Astrocyte of the spinal cord (primary cell): ENCODE measurements at regions not wholly inside any gene's neighbourhood (a gene's known extent, or its start where the extent isn't known, plus 50 kb on each side); places are given as distances from the start of the nearest gene placed in this dataset.
A peak's percentile ranks its signal among the peaks of the same experiment; 100 is the strongest.
"Not testable (repeated sequence)": the region's sequence is repeated elsewhere in the genome, so short reads cannot be mapped to it uniquely, and the experiment has no call there.

Experiments used
- DNase-seq: peaks from one replicate; pipeline ENCODE4 v3.0.0; 2011; ENCODE audit warnings: low read depth, low spot score
- H3K4me3 ChIP-seq: 2 replicates; pipeline ENCODE4 v1.5.1; 2011; ENCODE audit warnings: low read depth, mild to moderate bottlenecking, low read length, moderate library complexity
- in situ Hi-C: cut with HindIII; loops from 2 replicates; pipeline ENCODE4 v1.10.0; 2017; ENCODE audit warnings: low sequenced_read_pairs
- TF ChIP-seq, protein P1 (sequence below): IDR thresholded peaks from 2 replicates; pipeline ENCODE4 v1.5.1; 2012; ENCODE audit warnings: low read depth, mild to moderate bottlenecking, low read length, inconsistent platforms

- TF ChIP-seq, protein P1, sequence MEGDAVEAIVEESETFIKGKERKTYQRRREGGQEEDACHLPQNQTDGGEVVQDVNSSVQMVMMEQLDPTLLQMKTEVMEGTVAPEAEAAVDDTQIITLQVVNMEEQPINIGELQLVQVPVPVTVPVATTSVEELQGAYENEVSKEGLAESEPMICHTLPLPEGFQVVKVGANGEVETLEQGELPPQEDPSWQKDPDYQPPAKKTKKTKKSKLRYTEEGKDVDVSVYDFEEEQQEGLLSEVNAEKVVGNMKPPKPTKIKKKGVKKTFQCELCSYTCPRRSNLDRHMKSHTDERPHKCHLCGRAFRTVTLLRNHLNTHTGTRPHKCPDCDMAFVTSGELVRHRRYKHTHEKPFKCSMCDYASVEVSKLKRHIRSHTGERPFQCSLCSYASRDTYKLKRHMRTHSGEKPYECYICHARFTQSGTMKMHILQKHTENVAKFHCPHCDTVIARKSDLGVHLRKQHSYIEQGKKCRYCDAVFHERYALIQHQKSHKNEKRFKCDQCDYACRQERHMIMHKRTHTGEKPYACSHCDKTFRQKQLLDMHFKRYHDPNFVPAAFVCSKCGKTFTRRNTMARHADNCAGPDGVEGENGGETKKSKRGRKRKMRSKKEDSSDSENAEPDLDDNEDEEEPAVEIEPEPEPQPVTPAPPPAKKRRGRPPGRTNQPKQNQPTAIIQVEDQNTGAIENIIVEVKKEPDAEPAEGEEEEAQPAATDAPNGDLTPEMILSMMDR, result peak; percentile 79
- peak; percentile 30 for DNase-seq
- in situ Hi-C loops, result no loop called here
- no peak overlapping the region for H3K4me3 ChIP-seq
These were observed 283.2 kb downstream of the INSIG2 start for GRCh38 chr2:118371515-118371914.

DNA sequence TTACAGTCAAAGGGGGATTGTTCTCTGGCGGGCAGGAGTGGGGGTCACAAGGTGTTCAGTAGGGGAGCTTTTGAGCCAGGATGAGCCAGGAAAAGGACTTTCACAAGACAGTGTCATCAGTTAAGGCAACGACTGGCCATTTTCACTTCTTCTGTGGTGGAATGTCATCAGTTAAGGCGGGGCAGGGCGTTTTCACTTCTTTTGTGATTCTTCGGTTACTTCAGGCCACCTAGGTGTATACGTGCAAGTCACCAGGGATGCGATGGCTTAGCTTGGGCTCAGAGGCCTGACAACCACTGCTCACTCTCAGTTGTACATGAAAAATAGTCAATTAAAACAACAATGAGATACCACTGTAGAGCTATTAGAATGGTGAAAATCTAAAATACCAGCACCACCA lies 281.2 kb downstream of the INSIG2 start:
- DNase-seq, in situ Hi-C loops, H3K4me3 ChIP-seq: not testable (repeated sequence)

DNA sequence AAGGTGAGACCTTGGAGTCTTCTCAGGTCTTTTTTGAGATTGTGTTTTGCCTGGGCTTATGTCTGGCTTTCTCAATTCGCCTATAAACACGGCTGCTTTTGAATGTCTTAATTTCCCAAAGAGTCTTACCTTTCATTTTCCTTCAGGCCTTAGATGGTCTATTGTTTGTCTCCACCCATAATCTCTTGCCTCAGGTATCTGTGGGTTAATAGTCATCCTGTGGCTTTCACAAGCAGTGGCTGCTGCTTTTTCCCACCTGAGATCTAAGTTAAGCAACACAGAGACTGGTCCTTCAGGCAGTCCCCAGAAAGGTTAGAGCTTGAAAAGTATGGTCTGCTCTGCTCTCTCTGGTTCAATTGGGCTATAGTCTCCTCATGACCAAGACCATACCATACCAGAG lies 275.3 kb downstream of the INSIG2 start:
- in situ Hi-C loops, result no loop called here
- DNase-seq, result no peak
- H3K4me3 ChIP-seq, result no peak overlapping the region
- TF ChIP-seq, protein P1, result no peak

- H3K4me3 ChIP-seq, result no peak overlapping the region
- DNase-seq, result no peak
- in situ Hi-C loops, result no loop called here
- TF ChIP-seq, protein P1, result no peak
These were observed 267.8 kb downstream of the INSIG2 start for GRCh38 chr2:118356051-118356450.

- DNase-seq, result no peak
- in situ Hi-C loops, result no loop called here
- TF ChIP-seq, protein P1, result no peak
- no peak overlapping the region for H3K4me3 ChIP-seq
These were observed 263.5 kb downstream of the INSIG2 start for GRCh38 chr2:118351796-118352195.

DNA sequence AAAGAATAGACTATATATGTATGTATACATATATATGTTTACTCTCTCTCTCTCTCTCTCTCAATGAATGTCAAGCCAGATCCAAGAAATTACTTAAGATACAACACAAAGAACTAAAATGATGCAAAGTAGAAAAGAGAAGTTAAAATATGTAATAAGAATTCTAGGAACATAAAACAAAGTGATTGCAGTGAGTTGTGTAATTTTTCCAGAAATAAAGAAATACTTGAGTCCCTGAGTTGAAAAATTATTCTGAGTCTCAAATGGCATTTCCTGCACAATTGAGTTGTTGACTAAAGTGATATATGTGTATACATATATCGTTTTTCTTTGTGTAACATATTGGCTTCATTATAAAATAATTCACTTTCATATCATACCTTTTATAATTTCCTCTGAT lies 262.4 kb downstream of the INSIG2 start:
- no peak for DNase-seq
- TF ChIP-seq, protein P1, result no peak
- H3K4me3 ChIP-seq, result no peak overlapping the region
- in situ Hi-C loops, result no loop called here

DNA sequence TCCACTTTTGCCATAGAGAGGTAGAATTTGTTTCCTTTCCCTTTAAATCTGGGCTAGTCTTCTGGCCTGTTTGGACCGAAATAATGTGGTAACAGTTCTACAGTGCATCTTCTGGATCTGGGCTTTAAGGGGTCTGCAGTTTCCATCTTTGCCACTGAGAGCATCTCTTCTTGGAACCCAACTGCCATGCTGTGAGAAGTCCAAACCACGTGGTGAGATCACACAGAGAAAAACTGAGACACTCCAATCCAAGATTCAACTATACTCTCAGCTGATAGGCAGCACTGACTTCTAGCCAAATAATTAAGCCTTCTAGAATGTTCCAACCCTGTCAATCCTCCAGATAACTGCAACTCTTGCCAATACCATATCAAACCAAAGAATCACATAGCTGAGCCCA lies 261.1 kb downstream of the INSIG2 start:
- no peak for DNase-seq
- in situ Hi-C loops, result no loop called here
- no peak overlapping the region for H3K4me3 ChIP-seq
- TF ChIP-seq, protein P1, result no peak
